Upper lobe of left lung (tissue), 4 donors: ENCODE measurements at regions not wholly inside any gene's neighbourhood (a gene's known extent, or its start where the extent isn't known, plus 50 kb on each side); places are given as distances from the start of the nearest gene placed in this dataset.

Experiments used
- CTCF ChIP-seq, 6 experiments: fragments of 450-650 bp in 4 of 6; fragments of 200-600 bp in 2 of 6; sonication (generic) in 2 of 6; IDR thresholded peaks; one replicate each; pipeline ENCODE4 v1.5.1; 2016 to 2019; ENCODE audit warnings: antibody characterized with exemption in 6 of 6
- EP300 ChIP-seq, 4 donors: sonication (generic); formaldehyde crosslinking; IDR thresholded peaks; one replicate each; pipeline ENCODE4 v1.5.1; 2017; ENCODE audit warnings: antibody characterized with exemption in 4 of 4, control low read depth in 2 of 4
- POLR2A ChIP-seq, 4 donors: fragments of 450-650 bp; IDR thresholded peaks; one replicate each; pipeline ENCODE4 v1.5.1; 2016 to 2017; ENCODE audit warnings: antibody characterized with exemption in 4 of 4, mild to moderate bottlenecking in 2 of 4

GRCh38 chr2:45153121-45153520 lies 143.9 kb upstream of the SIX2 start:
- TF ChIP-seq POLR2A (IDR thresholded peaks at IDR 0.05), result no peak
- no peak for TF ChIP-seq CTCF (IDR thresholded peaks at IDR 0.05)
- TF ChIP-seq EP300 (IDR thresholded peaks at IDR 0.05), result no peak
